K562 (cell line): ENCODE measurements at regions not wholly inside any gene's neighbourhood (a gene's known extent, or its start where the extent isn't known, plus 50 kb on each side); places are given as distances from the start of the nearest gene placed in this dataset.

ENCODE experiments used
- ATAC-seq: fragments of 200-7000 bp; cut with Tn5 transposase; 3 replicates; pipeline ENCODE4 v1.9.1; 2020; ENCODE audit warnings: moderate library complexity
- BruUV-seq: library from RNA; stranded (reverse); fragments of 400-500 nt; replicated peaks from 2 replicates; lab custom pipeline; 2021; lab: Mats Ljungman, UMichigan
- CTCF ChIA-PET: fragments of 300-600 bp; formaldehyde crosslinking; extraction: SDS; loops from one replicate; lab custom pipeline; 2021; ENCODE audit warnings: low intra/inter-chr PET ratio; lab: Yijun Ruan, JAX
- POLR2A ChIA-PET: fragments of 300-600, 350-650 bp; sonication (Branson Sonifier 250); formaldehyde crosslinking; extraction: SDS; loops from one replicate; lab custom pipeline; 2021; ENCODE audit warnings: antibody characterized with exemption, inconsistent platforms; lab: Yijun Ruan, JAX
- DNase-seq, 4 experiments: peaks; one replicate each; pipeline versions ENCODE4 v3.0.0 to v3.0.0-alpha.2; 2011 to 2018; ENCODE audit warnings: low spot score in 3 of 4, mixed read lengths in 3 of 4; ENCODE audit errors: extremely low read depth in 1 of 4
- FAIRE-seq: peaks from 2 replicates; lab custom pipeline; 2011; peaks lifted over from hg19 to GRCh38; lab: Jason Lieb, UNC
- H2AFZ ChIP-seq: 2 replicates; pipeline ENCODE4 v1.6.0; 2011; ENCODE audit warnings: low read depth, low read length, control low read depth, inconsistent platforms
- H3K27ac ChIP-seq: fragments of 200-600 bp; 3 replicates; pipeline ENCODE4 v1.8.0; 2011; ENCODE audit warnings: low read depth, mild to moderate bottlenecking, control low read depth, inconsistent platforms, low read length, moderate library complexity, mixed read lengths; ENCODE audit errors: extremely low read depth
- H3K27me3 ChIP-seq, 2 experiments: fragments of 300-600 bp in 1 of 2; 2 replicates in 1 of 2; 3 replicates in 1 of 2; pipeline versions ENCODE4 v1.6.0 to v1.8.0; 2011; ENCODE audit warnings: inconsistent platforms in 2 of 2, low read length in 2 of 2, mild to moderate bottlenecking in 1 of 2, mixed read lengths in 1 of 2, moderate library complexity in 1 of 2; ENCODE audit not compliant: control insufficient read depth in 2 of 2, insufficient read depth in 2 of 2
- H3K36me3 ChIP-seq: fragments of 300-600 bp; 3 replicates; pipeline ENCODE4 v1.8.0; 2011; ENCODE audit warnings: mild to moderate bottlenecking, low read length, inconsistent platforms; ENCODE audit not compliant: control insufficient read depth, insufficient read depth
- H3K4me1 ChIP-seq, 2 experiments: fragments of 200-600 bp in 1 of 2; replicated peaks in 1 of 2; 2 replicates in 1 of 2; 3 replicates in 1 of 2; pipeline versions ENCODE4 v1.5.1 to v1.8.0; 2011; ENCODE audit warnings: inconsistent platforms in 2 of 2, low read length in 2 of 2, mild to moderate bottlenecking in 1 of 2, mixed read lengths in 1 of 2, moderate library complexity in 1 of 2; ENCODE audit not compliant: control insufficient read depth in 2 of 2, insufficient read depth in 2 of 2
- H3K4me2 ChIP-seq: 2 replicates; pipeline ENCODE4 v1.6.1; 2011; ENCODE audit warnings: low read length, control low read depth, inconsistent platforms, mixed read lengths; ENCODE audit not compliant: insufficient read depth
- H3K4me3 ChIP-seq: fragments of 200-600 bp; sonication (generic), shearing (Covaris generic); 2 replicates; pipeline ENCODE4 v1.5.1; 2016; ENCODE audit warnings: control low read depth, inconsistent platforms
- H3K79me2 ChIP-seq: fragments of 200-600 bp; 3 replicates; pipeline ENCODE4 v1.8.0; 2011; ENCODE audit warnings: low read length, inconsistent platforms; ENCODE audit not compliant: control insufficient read depth, insufficient read depth
- H3K9ac ChIP-seq, 2 experiments: 2 replicates each; pipeline versions ENCODE4 v1.6.0 to v1.6.1; 2011; ENCODE audit warnings: low read depth in 2 of 2, low read length in 2 of 2, control low read depth in 1 of 2, inconsistent platforms in 1 of 2, mild to moderate bottlenecking in 1 of 2, mixed read lengths in 1 of 2; ENCODE audit not compliant: insufficient read depth in 1 of 2
- H3K9me1 ChIP-seq: one replicate; pipeline ENCODE4 v1.6.0; 2011; ENCODE audit warnings: inconsistent platforms, mild to moderate bottlenecking, low read length, moderate library complexity; ENCODE audit not compliant: control insufficient read depth, insufficient read depth
- H3K9me3 ChIP-seq: replicated peaks from 2 replicates; pipeline ENCODE4 v1.5.1; 2011; ENCODE audit warnings: low read depth, low read length, inconsistent platforms; ENCODE audit not compliant: control insufficient read depth, insufficient read depth
- H4K20me1 ChIP-seq: replicated peaks from 2 replicates; pipeline ENCODE4 v1.6.1; 2011; ENCODE audit warnings: low read length, inconsistent platforms, mixed read lengths; ENCODE audit not compliant: control insufficient read depth, insufficient read depth
- ATF1 ChIP-seq, 2 experiments: fragments of 450-650 bp in 1 of 2; IDR thresholded peaks; 2 replicates each; pipeline ENCODE4 v1.6.1; 2016; ENCODE audit warnings: missing compliant biosample characterization in 1 of 2, missing genetic modification characterization in 1 of 2
- CBFB ChIP-seq: sonication (generic); formaldehyde crosslinking; IDR thresholded peaks from 2 replicates; pipeline ENCODE4 v1.4.0; 2020; ENCODE audit warnings: mild to moderate bottlenecking, missing genetic modification reagents
- E2F6 ChIP-seq, 2 experiments: IDR thresholded peaks; 2 replicates each; pipeline ENCODE4 v1.6.1; 2011; ENCODE audit warnings: borderline replicate concordance in 1 of 2, control low read depth in 1 of 2, low read depth in 1 of 2, low read length in 1 of 2, mild to moderate bottlenecking in 1 of 2, mixed read lengths in 1 of 2, moderate library complexity in 1 of 2; ENCODE audit not compliant: insufficient read depth in 1 of 2, insufficient read length in 1 of 2, poor library complexity in 1 of 2, severe bottlenecking in 1 of 2; ENCODE audit errors: extremely low read depth in 1 of 2
- LCOR ChIP-seq: sonication (generic); formaldehyde crosslinking; IDR thresholded peaks from 2 replicates; pipeline ENCODE4 v1.8.0; 2022; ENCODE audit warnings: mild to moderate bottlenecking, missing genetic modification reagents
- PHF20 ChIP-seq: fragments of 450-650 bp; IDR thresholded peaks from 2 replicates; pipeline ENCODE4 v1.6.1; 2018; ENCODE audit not compliant: partially characterized antibody
- RFX5 ChIP-seq: IDR thresholded peaks from 2 replicates; pipeline ENCODE4 v1.6.1; 2011; ENCODE audit warnings: low read depth, mild to moderate bottlenecking, improper control_type of control experiment, low read length
- TCFL5 ChIP-seq: fragments of 250-450 bp; sonication (Bioruptor Pico); conservative IDR thresholded peaks from 2 replicates; pipeline ENCODE4 v1.6.1; 2021; ENCODE audit warnings: mild to moderate bottlenecking, moderate library complexity, matching md5 sums
- TOE1 ChIP-seq, 2 experiments: fragments of 450-650 bp in 1 of 2; sonication (generic) in 1 of 2; formaldehyde crosslinking in 1 of 2; IDR thresholded peaks; 2 replicates each; pipeline versions ENCODE4 v1.7.1 to v1.8.0; 2016 to 2022; ENCODE audit warnings: borderline replicate concordance in 2 of 2, mild to moderate bottlenecking in 2 of 2, antibody characterized with exemption in 1 of 2, inconsistent platforms in 1 of 2, low read depth in 1 of 2, missing genetic modification reagents in 1 of 2, moderate library complexity in 1 of 2
- ZNF408 ChIP-seq: fragments of 250-450 bp; sonication (Bioruptor Pico); IDR thresholded peaks from 2 replicates; pipeline ENCODE4 v1.4.0; 2020; ENCODE audit warnings: low read depth, mild to moderate bottlenecking, moderate library complexity
- ZNF551 ChIP-seq: fragments of 250-450 bp; sonication (Bioruptor Pico); IDR thresholded peaks from 2 replicates; pipeline ENCODE4 v1.5.0; 2021; ENCODE audit warnings: mild to moderate bottlenecking, moderate library complexity
- ZNF695 ChIP-seq: fragments of 450-650 bp; formaldehyde crosslinking; IDR thresholded peaks from 2 replicates; pipeline ENCODE4 v1.4.0; 2020; ENCODE audit warnings: mild to moderate bottlenecking, moderate library complexity
- WGBS: fragments of 100-300 bp; shearing (Covaris generic); methylation state at CpG from one replicate; pipeline ENCODE4 v1.1.6; 2016; ENCODE audit warnings: low coverage, mixed read lengths; ENCODE audit not compliant: insufficient coverage; ENCODE audit errors: missing lambda C conversion rate; 5-methylcytosine and 5-hydroxymethylcytosine counted together
- in situ Hi-C: fragments of 300-500 bp; cut with MboI; formaldehyde crosslinking; loops from 4 replicates; pipeline ENCODE4 v1.15.0; 2018; ENCODE audit warnings: inconsistent platforms, mixed read lengths
- intact Hi-C: fragments of 100-400 bp; cut with micrococcal nuclease; formaldehyde crosslinking; loops from 2 replicates; pipeline ENCODE4 v1.14.2; 2022
- TF ChIP-seq, protein P1 (sequence below): sonication (generic); formaldehyde crosslinking; IDR thresholded peaks from 2 replicates; pipeline ENCODE4 v1.5.0; 2020; ENCODE audit warnings: missing genetic modification reagents

- in situ Hi-C loops (no loop called here), intact Hi-C loops (no loop called here)
- ATAC-seq (no peak), DNase-seq (no peak), FAIRE-seq (no peak)
- Histone ChIP-seq H3K9me3 (no peaks in the 10 kb centered on the region), H3K79me2 (no peaks in the 10 kb centered on the region), H3K4me3 (no peak overlapping the region), H3K27ac (no peak overlapping the region), H3K9me1 (no peaks in the 10 kb centered on the region), H3K9ac (no peak overlapping the region), H3K27me3 (no peaks in the 10 kb centered on the region), H3K4me2 (no peak overlapping the region), H4K20me1 (no peaks in the 10 kb centered on the region), H2AFZ (no peak overlapping the region), H3K36me3 (no peaks in the 10 kb centered on the region), H3K4me1 (no peaks in the 10 kb centered on the region)
- CTCF ChIA-PET = no interaction called here
- 2% methylated on average over 6 of the region's 6 CpGs for WGBS
- TF ChIP-seq TOE1 (IDR thresholded peaks at IDR 0.05; ENCODE audit: borderline replicate concordance) (no peak), TOE1 (CRISPR knock-in tag; IDR thresholded peaks at IDR 0.05; ENCODE audit: borderline replicate concordance, low read depth) (no peak), ZNF695 (CRISPR knock-in tag) (no peak), E2F6 (IDR thresholded peaks at IDR 0.05; ENCODE audit: borderline replicate concordance in 1 of 2, extremely low read depth in 1 of 2, insufficient read depth in 1 of 2, insufficient read length in 1 of 2, low read depth in 1 of 2, low read length in 1 of 2, poor library complexity in 1 of 2, severe bottlenecking in 1 of 2) (no peak), RFX5 (no peak), PHF20 (no peak), ZNF408 (CRISPR knock-in tag) (no peak), ATF1 (CRISPR knock-in tag; IDR thresholded peaks at IDR 0.05) (no peak), ATF1 (tag; IDR thresholded peaks at IDR 0.05) (no peak), ZNF551 (no peak), TCFL5 (CRISPR knock-in tag) (no peak), CBFB (CRISPR knock-in tag) (no peak), LCOR (CRISPR knock-in tag) (no peak)
- TF ChIP-seq, protein P1, sequence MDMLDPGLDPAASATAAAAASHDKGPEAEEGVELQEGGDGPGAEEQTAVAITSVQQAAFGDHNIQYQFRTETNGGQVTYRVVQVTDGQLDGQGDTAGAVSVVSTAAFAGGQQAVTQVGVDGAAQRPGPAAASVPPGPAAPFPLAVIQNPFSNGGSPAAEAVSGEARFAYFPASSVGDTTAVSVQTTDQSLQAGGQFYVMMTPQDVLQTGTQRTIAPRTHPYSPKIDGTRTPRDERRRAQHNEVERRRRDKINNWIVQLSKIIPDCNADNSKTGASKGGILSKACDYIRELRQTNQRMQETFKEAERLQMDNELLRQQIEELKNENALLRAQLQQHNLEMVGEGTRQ (CRISPR knock-in tag) = no peak
- POLR2A ChIA-PET = no interaction called here
- BruUV-seq = no TSS peak
These were observed 767.7 kb upstream of the ALCAM start for GRCh38 chr3:104598848-104599511.
